SK-N-SH (cell line): ENCODE measurements at regions not wholly inside any gene's neighbourhood (a gene's known extent, or its start where the extent isn't known, plus 50 kb on each side); places are given as distances from the start of the nearest gene placed in this dataset.

Source experiments
- CTCF ChIA-PET: fragments of 300-600, 350-600 bp; formaldehyde crosslinking; extraction: SDS; loops from one replicate; lab custom pipeline; 2021; lab: Yijun Ruan, JAX
- POLR2A ChIA-PET: fragments of 350-600 bp; sonication (Branson Sonifier 250); formaldehyde crosslinking; extraction: SDS; loops from one replicate; lab custom pipeline; 2020; ENCODE audit warnings: antibody characterized with exemption, inconsistent platforms; lab: Yijun Ruan, JAX
- DNase-seq: peaks from one replicate; pipeline ENCODE4 v3.0.0; 2012
- H2AFZ ChIP-seq: fragments of 200-600 bp; sonication (generic); 2 replicates; pipeline ENCODE4 v1.8.1; 2016; ENCODE audit warnings: antibody characterized with exemption, mild to moderate bottlenecking, low read depth
- H3F3A ChIP-seq: fragments of 200-600 bp; sonication (generic); replicated peaks from 2 replicates; pipeline ENCODE3; 2016; ENCODE audit warnings: antibody characterized with exemption, mild to moderate bottlenecking; ENCODE audit not compliant: insufficient read depth
- H3K27ac ChIP-seq, 2 experiments: fragments of 200-500 bp in 1 of 2; fragments of 200-600 bp in 1 of 2; sonication (Bioruptor generic) in 1 of 2; sonication (generic), shearing (Covaris generic) in 1 of 2; 2 replicates each; pipeline versions ENCODE4 v1.5.1 to v1.6.1; 2014 to 2016; ENCODE audit warnings: low read depth in 2 of 2, inconsistent platforms in 1 of 2, low read length in 1 of 2, mild to moderate bottlenecking in 1 of 2, mixed read lengths in 1 of 2
- H3K27me3 ChIP-seq: fragments of 200-600 bp; sonication (generic), shearing (Covaris generic); 2 replicates; pipeline ENCODE4 v1.6.1; 2016; ENCODE audit warnings: mixed run types; ENCODE audit not compliant: insufficient read depth
- H3K36me3 ChIP-seq, 2 experiments: fragments of 200-500 bp in 1 of 2; fragments of 200-600 bp in 1 of 2; sonication (Bioruptor generic) in 1 of 2; sonication (generic) in 1 of 2; replicated peaks in 1 of 2; 2 replicates each; pipeline versions ENCODE3 to v1.5.1; 2014 to 2016; ENCODE audit warnings: low read length in 1 of 2, mild to moderate bottlenecking in 1 of 2; ENCODE audit not compliant: insufficient read depth in 2 of 2, control insufficient read depth in 1 of 2
- H3K4me1 ChIP-seq, 2 experiments: fragments of 200-500 bp in 1 of 2; fragments of 200-600 bp in 1 of 2; sonication (Bioruptor generic) in 1 of 2; sonication (generic), shearing (Covaris generic) in 1 of 2; 2 replicates each; pipeline versions ENCODE4 v1.5.1 to v1.6.1; 2014 to 2016; ENCODE audit warnings: low read depth in 1 of 2, low read length in 1 of 2, mixed run types in 1 of 2; ENCODE audit not compliant: insufficient read depth in 2 of 2, control insufficient read depth in 1 of 2
- H3K4me2 ChIP-seq: fragments of 200-600 bp; sonication (generic), shearing (Covaris generic); 2 replicates; pipeline ENCODE4 v1.6.1; 2017; ENCODE audit warnings: mixed run types
- H3K4me3 ChIP-seq, 2 experiments: fragments of 200-500 bp in 1 of 2; fragments of 200-600 bp in 1 of 2; sonication (Bioruptor generic) in 1 of 2; sonication (generic), shearing (Covaris generic) in 1 of 2; 2 replicates each; pipeline versions ENCODE4 v1.5.1 to v1.8.1; 2014 to 2016; ENCODE audit warnings: low read depth in 2 of 2, inconsistent platforms in 1 of 2, low read length in 1 of 2, mild to moderate bottlenecking in 1 of 2, mixed read lengths in 1 of 2, moderate library complexity in 1 of 2
- H3K79me2 ChIP-seq: fragments of 200-600 bp; sonication (generic); 2 replicates; pipeline ENCODE4 v1.8.1; 2017; ENCODE audit warnings: mild to moderate bottlenecking; ENCODE audit not compliant: insufficient read depth
- H3K9ac ChIP-seq: fragments of 200-600 bp; sonication (generic); 2 replicates; pipeline ENCODE4 v1.6.1; 2017; ENCODE audit warnings: mixed run types
- H3K9me2 ChIP-seq: fragments of 200-600 bp; sonication (generic); 2 replicates; pipeline ENCODE4 v1.6.1; 2017; ENCODE audit warnings: mixed run types
- H3K9me3 ChIP-seq: fragments of 200-600 bp; sonication (generic); 2 replicates; pipeline ENCODE4 v1.6.1; 2017; ENCODE audit warnings: mixed run types, mild to moderate bottlenecking, moderate library complexity
- H4K20me1 ChIP-seq: fragments of 200-600 bp; sonication (generic); 2 replicates; pipeline ENCODE4 v1.6.1; 2017; ENCODE audit warnings: mild to moderate bottlenecking, mixed run types; ENCODE audit not compliant: insufficient read depth
- CHD2 ChIP-seq: fragments of 150-350 bp; IDR thresholded peaks from 2 replicates; pipeline ENCODE4 v1.6.1; 2018; ENCODE audit warnings: low read length; ENCODE audit not compliant: partially characterized antibody
- CTCF ChIP-seq: fragments of 200-600 bp; sonication (generic); IDR thresholded peaks from 2 replicates; pipeline ENCODE4 v1.6.1; 2017; ENCODE audit warnings: antibody characterized with exemption, mild to moderate bottlenecking, moderate library complexity
- EP300 ChIP-seq, 2 experiments: IDR thresholded peaks; 2 replicates each; pipeline versions ENCODE4 v1.4.0 to v1.6.1; 2012; ENCODE audit warnings: borderline replicate concordance in 1 of 2, low read depth in 1 of 2, low read length in 1 of 2
- FOXJ3 ChIP-seq: sonication (generic); formaldehyde crosslinking; IDR thresholded peaks from 2 replicates; pipeline ENCODE4 v1.5.1; 2020; ENCODE audit warnings: mild to moderate bottlenecking, missing genetic modification reagents
- GATA2 ChIP-seq: sonication (generic); formaldehyde crosslinking; IDR thresholded peaks from 2 replicates; pipeline ENCODE4 v1.5.0; 2020; ENCODE audit warnings: mild to moderate bottlenecking, missing genetic modification reagents
- IRF3 ChIP-seq: fragments of 150-350 bp; IDR thresholded peaks from 2 replicates; pipeline ENCODE4 v1.6.1; 2016; ENCODE audit warnings: mild to moderate bottlenecking, low read depth, low read length
- MAX ChIP-seq: IDR thresholded peaks from 2 replicates; pipeline ENCODE4 v1.4.0; 2012; ENCODE audit warnings: low read depth
- MXI1 ChIP-seq: IDR thresholded peaks from 2 replicates; pipeline ENCODE4 v1.6.1; 2012; ENCODE audit warnings: mild to moderate bottlenecking, low read depth, low read length, improper control_type of control experiment
- NRF1 ChIP-seq: IDR thresholded peaks from 2 replicates; pipeline ENCODE4 v1.6.1; 2012; ENCODE audit warnings: low read depth, mild to moderate bottlenecking, low read length
- PBX3 ChIP-seq: IDR thresholded peaks from 2 replicates; pipeline ENCODE4; 2012
- RAD21 ChIP-seq: IDR thresholded peaks from 2 replicates; pipeline ENCODE4 v1.6.1; 2012; ENCODE audit warnings: mild to moderate bottlenecking, low read length
- RCOR1 ChIP-seq: fragments of 150-350 bp; IDR thresholded peaks from 2 replicates; pipeline ENCODE4 v1.6.1; 2017; ENCODE audit warnings: antibody characterized with exemption, low read length
- TEAD4 ChIP-seq: IDR thresholded peaks from 2 replicates; pipeline ENCODE4 v1.4.0; 2012; ENCODE audit warnings: mild to moderate bottlenecking, borderline replicate concordance; ENCODE audit not compliant: insufficient read depth
- USF1 ChIP-seq: IDR thresholded peaks from 2 replicates; pipeline ENCODE4 v1.4.0; 2012; ENCODE audit warnings: low read depth, borderline replicate concordance
- WGBS: methylation state at CpG from one replicate; pipeline ENCODE4 v1.1.6; 2017; ENCODE audit warnings: low lambda C conversion rate; 5-methylcytosine and 5-hydroxymethylcytosine counted together

GRCh38 chr12:107503887-107504885, 181.4 kb upstream of the PWP1 start:
- no peaks in the 10 kb centered on the region for H3K9me3 ChIP-seq
- no peaks in the 10 kb centered on the region for H3F3A ChIP-seq
- no peaks in the 10 kb centered on the region for H3K9me2 ChIP-seq
- no peaks in the 10 kb centered on the region for H3K36me3 ChIP-seq
- H4K20me1 ChIP-seq: no peaks in the 10 kb centered on the region
- no peak overlapping the region for H3K9ac ChIP-seq
- POLR2A ChIA-PET: no interaction called here
- no peaks in the 10 kb centered on the region for H3K27me3 ChIP-seq
- WGBS: 35% methylated on average over 7 of the region's 7 CpGs
- no peak overlapping the region for H3K4me3 ChIP-seq
- H3K4me1 ChIP-seq: peaks cover 0 to 14% of the 10 kb centered on the region in 2 experiments; a peak in 1 of 4 replicates
- CTCF ChIA-PET: interaction anchor here (0.8 to 2.1 kb wide), 4 partner anchors 11 to 373 kb away, joined by 3 to 7 read pairs (median 4); no protein-coding TSS in a partner anchor
- H3K4me2 ChIP-seq: no peak overlapping the region
- no peaks in the 10 kb centered on the region for H3K79me2 ChIP-seq
- TF ChIP-seq IRF3 (no peak), MXI1 (peak; percentile 74; the same call in 1 of the 2 replicates), MAX (no peak), NRF1 (no peak), CTCF (no peak), FOXJ3 (CRISPR knock-in tag) (0 out of 2 replicates have a peak, but pooled peaks have one; percentile 39), RCOR1 (0 out of 2 replicates have a peak, but pooled peaks have one; percentile 18), GATA2 (peak; percentile 73), PBX3 (no peak), CHD2 (peak; percentile 12), TEAD4 (no peak), EP300 (IDR thresholded peaks at IDR 0.05; ENCODE audit: borderline replicate concordance in 1 of 2, low read depth in 1 of 2, low read length in 1 of 2) (no peak; a peak in 1 of 4 replicates), USF1 (no peak), RAD21 (0 out of 2 replicates have a peak, but pooled peaks have one; percentile 8)
- peak; percentile 61 for DNase-seq
- no peak overlapping the region for H2AFZ ChIP-seq
- peak overlapping the region in 1 of 2 experiments; percentile 83; a peak in 2 of 4 replicates for H3K27ac ChIP-seq
